Suprapubic skin (tissue), 4 donors: ENCODE measurements at regions not wholly inside any gene's neighbourhood (a gene's known extent, or its start where the extent isn't known, plus 50 kb on each side); places are given as distances from the start of the nearest gene placed in this dataset.

ENCODE experiments used
- EP300 ChIP-seq: sonication (generic); formaldehyde crosslinking; IDR thresholded peaks from one replicate; pipeline ENCODE4 v1.6.1; 2017; ENCODE audit warnings: antibody characterized with exemption
- POLR2A ChIP-seq, 2 donors: fragments of 450-650 bp; IDR thresholded peaks; one replicate each; pipeline ENCODE4 v1.6.1; 2017; ENCODE audit warnings: antibody characterized with exemption in 2 of 2, mild to moderate bottlenecking in 2 of 2, moderate library complexity in 2 of 2
- POLR2AphosphoS5 ChIP-seq, 3 donors: sonication (generic); formaldehyde crosslinking; IDR thresholded peaks; one replicate each; pipeline ENCODE4 v1.6.1; 2017; ENCODE audit warnings: antibody characterized with exemption in 3 of 3
- TF ChIP-seq, protein P1 (sequence below), 2 donors: fragments of 200-600 bp in 1 of 2; fragments of 450-650 bp in 1 of 2; sonication (generic) in 1 of 2; IDR thresholded peaks; one replicate each; pipeline ENCODE4 v1.5.1; 2016 to 2019; ENCODE audit warnings: antibody characterized with exemption in 2 of 2, mild to moderate bottlenecking in 1 of 2, moderate library complexity in 1 of 2

DNA sequence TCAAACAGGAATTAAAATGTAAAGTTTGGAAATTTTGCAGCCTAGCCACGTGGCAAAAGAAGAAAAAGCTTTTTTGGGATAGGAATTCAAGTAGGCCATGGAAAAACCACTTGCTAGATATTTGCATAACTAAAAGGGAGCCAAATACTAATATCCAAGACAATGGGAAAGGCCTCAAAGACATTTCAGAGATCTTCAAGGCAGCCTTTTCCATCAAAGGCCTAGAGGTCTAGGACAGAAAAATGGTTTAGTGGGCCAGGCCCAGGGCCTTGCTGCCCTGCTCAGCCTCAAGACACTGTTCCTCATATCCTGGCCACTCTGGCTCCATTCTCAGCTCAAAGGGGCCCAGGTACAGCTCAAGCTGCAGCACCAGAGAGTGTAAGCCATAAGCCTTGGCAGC lies 265.9 kb upstream of the RPS23 start:
- TF ChIP-seq POLR2A (IDR thresholded peaks at IDR 0.05): no peak
- TF ChIP-seq, protein P1, sequence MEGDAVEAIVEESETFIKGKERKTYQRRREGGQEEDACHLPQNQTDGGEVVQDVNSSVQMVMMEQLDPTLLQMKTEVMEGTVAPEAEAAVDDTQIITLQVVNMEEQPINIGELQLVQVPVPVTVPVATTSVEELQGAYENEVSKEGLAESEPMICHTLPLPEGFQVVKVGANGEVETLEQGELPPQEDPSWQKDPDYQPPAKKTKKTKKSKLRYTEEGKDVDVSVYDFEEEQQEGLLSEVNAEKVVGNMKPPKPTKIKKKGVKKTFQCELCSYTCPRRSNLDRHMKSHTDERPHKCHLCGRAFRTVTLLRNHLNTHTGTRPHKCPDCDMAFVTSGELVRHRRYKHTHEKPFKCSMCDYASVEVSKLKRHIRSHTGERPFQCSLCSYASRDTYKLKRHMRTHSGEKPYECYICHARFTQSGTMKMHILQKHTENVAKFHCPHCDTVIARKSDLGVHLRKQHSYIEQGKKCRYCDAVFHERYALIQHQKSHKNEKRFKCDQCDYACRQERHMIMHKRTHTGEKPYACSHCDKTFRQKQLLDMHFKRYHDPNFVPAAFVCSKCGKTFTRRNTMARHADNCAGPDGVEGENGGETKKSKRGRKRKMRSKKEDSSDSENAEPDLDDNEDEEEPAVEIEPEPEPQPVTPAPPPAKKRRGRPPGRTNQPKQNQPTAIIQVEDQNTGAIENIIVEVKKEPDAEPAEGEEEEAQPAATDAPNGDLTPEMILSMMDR (IDR thresholded peaks at IDR 0.05): no peak
- TF ChIP-seq POLR2AphosphoS5 (IDR thresholded peaks at IDR 0.05): no peak
- no peak for TF ChIP-seq EP300
